Gastroesophageal sphincter (tissue), 4 donors: ENCODE measurements at regions not wholly inside any gene's neighbourhood (a gene's known extent, or its start where the extent isn't known, plus 50 kb on each side); places are given as distances from the start of the nearest gene placed in this dataset.

Experiments
- ATAC-seq: fragments of 150-250 bp; one replicate; pipeline ENCODE4 v1.9.1; 2016; ENCODE audit warnings: mild to moderate bottlenecking, moderate library complexity
- H3K27ac ChIP-seq, 4 donors: fragments of 200-600 bp; sonication (generic) in 3 of 4; 1 replicate in 3 of 4; 2 replicates in 1 of 4; pipeline ENCODE4 v1.5.1; 2016 to 2019
- H3K27me3 ChIP-seq: fragments of 200-600 bp; sonication (generic); one replicate; pipeline ENCODE4 v1.5.1; 2019
- H3K36me3 ChIP-seq, 2 donors: fragments of 200-600 bp; sonication (generic); one replicate each; pipeline ENCODE4 v1.5.1; 2019; ENCODE audit warnings: control low read depth in 1 of 2
- H3K4me1 ChIP-seq, 3 donors: fragments of 200-600 bp; sonication (generic); 1 replicate in 2 of 3; 2 replicates in 1 of 3; pipeline ENCODE4 v1.5.1; 2016 to 2019; ENCODE audit warnings: control low read depth in 2 of 3
- H3K4me3 ChIP-seq, 2 donors: fragments of 200-600 bp; sonication (generic); one replicate each; pipeline ENCODE4 v1.5.1; 2019; ENCODE audit warnings: mild to moderate bottlenecking in 1 of 2, moderate library complexity in 1 of 2
- H3K9me3 ChIP-seq, 3 donors: fragments of 200-600 bp; sonication (generic); one replicate each; pipeline ENCODE4 v1.5.1; 2017 to 2019; ENCODE audit warnings: control low read depth in 2 of 3
- EP300 ChIP-seq: sonication (generic); formaldehyde crosslinking; IDR thresholded peaks from one replicate; pipeline ENCODE4 v1.6.1; 2017; ENCODE audit warnings: antibody characterized with exemption, mild to moderate bottlenecking
- POLR2A ChIP-seq, 2 donors: fragments of 450-650 bp; IDR thresholded peaks; one replicate each; pipeline ENCODE4 v1.6.1; 2017; ENCODE audit warnings: antibody characterized with exemption in 2 of 2, mild to moderate bottlenecking in 2 of 2, moderate library complexity in 1 of 2
- POLR2AphosphoS5 ChIP-seq: sonication (generic); formaldehyde crosslinking; IDR thresholded peaks from one replicate; pipeline ENCODE4 v1.6.1; 2017; ENCODE audit warnings: antibody characterized with exemption
- WGBS, 2 donors: methylation state at CpG; one replicate each; pipeline ENCODE4 v1.1.5; 2018; ENCODE audit warnings: low coverage in 1 of 2; 5-methylcytosine and 5-hydroxymethylcytosine counted together
- TF ChIP-seq, protein P1 (sequence below), 4 experiments: fragments of 200-600 bp in 2 of 4; fragments of 450-650 bp in 2 of 4; sonication (generic) in 1 of 4; IDR thresholded peaks; one replicate each; pipeline ENCODE4 v1.5.1; 2017 to 2019; ENCODE audit warnings: antibody characterized with exemption in 4 of 4, mild to moderate bottlenecking in 2 of 4, moderate library complexity in 2 of 4

DNA sequence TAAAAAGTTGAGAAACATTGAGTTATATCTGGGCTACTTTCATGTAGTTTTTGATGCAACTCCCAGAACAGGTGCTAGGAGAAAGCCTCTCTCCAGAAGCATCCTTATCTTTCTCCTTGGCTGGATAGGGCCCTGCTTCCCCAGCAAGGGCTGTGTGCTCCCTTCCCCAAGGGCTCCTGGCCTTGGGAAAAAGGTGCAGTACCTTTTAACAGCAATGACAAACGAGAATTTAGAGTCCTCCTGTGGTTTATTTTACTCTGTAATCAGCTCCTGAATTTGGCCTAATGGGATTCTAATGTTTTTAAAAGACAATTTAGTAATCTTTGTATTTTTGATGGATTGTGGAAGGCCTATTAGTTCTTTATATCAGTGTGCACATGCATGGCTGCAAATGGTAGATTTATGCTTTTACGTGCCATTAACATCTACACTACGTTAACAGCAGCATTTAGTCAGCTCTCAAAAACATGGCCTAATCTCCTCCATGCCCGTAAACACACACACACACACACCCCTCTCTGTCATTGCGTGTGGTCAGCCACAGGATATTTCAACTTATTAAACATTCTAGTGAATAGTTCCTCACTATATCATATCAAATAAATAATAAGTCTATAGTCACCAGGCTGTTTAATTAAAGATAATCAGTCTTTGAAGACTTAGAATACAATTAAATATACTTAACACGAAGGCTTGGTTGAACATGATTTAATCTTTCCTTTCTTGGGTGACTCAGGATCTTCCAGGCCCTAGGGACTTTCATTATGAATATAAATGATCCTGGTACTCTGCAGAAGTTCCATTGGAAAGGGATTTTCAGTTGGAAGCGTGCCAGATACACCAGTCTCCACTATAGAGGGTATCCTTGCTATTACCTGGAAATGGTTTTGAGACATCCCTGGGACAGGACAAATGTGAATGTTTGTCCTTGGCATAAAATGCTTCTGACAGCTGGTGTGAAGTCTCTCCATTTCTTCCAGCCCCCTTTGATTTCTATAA lies 181.4 kb upstream of the PWP1 start:
- H3K27me3 ChIP-seq: peaks cover 11% of the 10 kb centered on the region
- no peak overlapping the region for H3K4me3 ChIP-seq
- TF ChIP-seq POLR2AphosphoS5: no peak
- TF ChIP-seq, protein P1, sequence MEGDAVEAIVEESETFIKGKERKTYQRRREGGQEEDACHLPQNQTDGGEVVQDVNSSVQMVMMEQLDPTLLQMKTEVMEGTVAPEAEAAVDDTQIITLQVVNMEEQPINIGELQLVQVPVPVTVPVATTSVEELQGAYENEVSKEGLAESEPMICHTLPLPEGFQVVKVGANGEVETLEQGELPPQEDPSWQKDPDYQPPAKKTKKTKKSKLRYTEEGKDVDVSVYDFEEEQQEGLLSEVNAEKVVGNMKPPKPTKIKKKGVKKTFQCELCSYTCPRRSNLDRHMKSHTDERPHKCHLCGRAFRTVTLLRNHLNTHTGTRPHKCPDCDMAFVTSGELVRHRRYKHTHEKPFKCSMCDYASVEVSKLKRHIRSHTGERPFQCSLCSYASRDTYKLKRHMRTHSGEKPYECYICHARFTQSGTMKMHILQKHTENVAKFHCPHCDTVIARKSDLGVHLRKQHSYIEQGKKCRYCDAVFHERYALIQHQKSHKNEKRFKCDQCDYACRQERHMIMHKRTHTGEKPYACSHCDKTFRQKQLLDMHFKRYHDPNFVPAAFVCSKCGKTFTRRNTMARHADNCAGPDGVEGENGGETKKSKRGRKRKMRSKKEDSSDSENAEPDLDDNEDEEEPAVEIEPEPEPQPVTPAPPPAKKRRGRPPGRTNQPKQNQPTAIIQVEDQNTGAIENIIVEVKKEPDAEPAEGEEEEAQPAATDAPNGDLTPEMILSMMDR (IDR thresholded peaks at IDR 0.05): no peak
- no peak for TF ChIP-seq EP300
- no peak for TF ChIP-seq POLR2A (IDR thresholded peaks at IDR 0.05)
- no peak overlapping the region for H3K27ac ChIP-seq
- peaks cover 0 to 6% (median 0%) of the 10 kb centered on the region in 3 donors for H3K4me1 ChIP-seq
- no peaks in the 10 kb centered on the region for H3K9me3 ChIP-seq
- H3K36me3 ChIP-seq: no peaks in the 10 kb centered on the region
- WGBS, 2 donors: 24 to 45% methylated on average over 4 to 7 of the region's 7 CpGs
- no peak for ATAC-seq

DNA sequence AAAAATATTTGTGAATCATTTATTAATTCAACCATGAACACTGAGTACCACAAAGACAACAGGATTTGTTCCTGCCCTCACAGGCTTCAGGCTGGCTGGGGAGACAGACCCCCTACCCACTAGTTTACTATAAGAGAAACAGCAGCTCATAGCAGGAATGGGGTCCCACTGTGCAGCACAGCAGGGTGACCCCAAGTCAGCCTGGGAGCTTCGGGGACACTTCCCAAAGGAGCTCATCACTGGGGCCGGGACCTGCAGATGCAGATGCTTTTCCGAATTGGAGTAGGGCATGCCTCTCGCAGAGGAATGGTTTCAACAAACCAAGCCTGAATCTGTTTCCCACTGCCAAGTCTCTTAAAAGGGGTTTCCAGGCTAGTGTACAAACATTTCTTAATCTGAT lies 176.2 kb upstream of the PWP1 start:
- no peak for ATAC-seq
- Histone ChIP-seq H3K36me3 (no peaks in the 10 kb centered on the region), H3K4me1 (peaks cover 0 to 6% (median 0%) of the 10 kb centered on the region in 3 donors), H3K27ac (no peak overlapping the region), H3K9me3 (no peaks in the 10 kb centered on the region), H3K4me3 (no peak overlapping the region), H3K27me3 (peaks cover 11% of the 10 kb centered on the region)
- 44 to 61% methylated on average over 4 of the region's 4 CpGs for WGBS, 2 donors
- TF ChIP-seq EP300 (no peak), POLR2A (IDR thresholded peaks at IDR 0.05) (no peak), POLR2AphosphoS5 (no peak)
- TF ChIP-seq, protein P1 (IDR thresholded peaks at IDR 0.05): no peak

DNA sequence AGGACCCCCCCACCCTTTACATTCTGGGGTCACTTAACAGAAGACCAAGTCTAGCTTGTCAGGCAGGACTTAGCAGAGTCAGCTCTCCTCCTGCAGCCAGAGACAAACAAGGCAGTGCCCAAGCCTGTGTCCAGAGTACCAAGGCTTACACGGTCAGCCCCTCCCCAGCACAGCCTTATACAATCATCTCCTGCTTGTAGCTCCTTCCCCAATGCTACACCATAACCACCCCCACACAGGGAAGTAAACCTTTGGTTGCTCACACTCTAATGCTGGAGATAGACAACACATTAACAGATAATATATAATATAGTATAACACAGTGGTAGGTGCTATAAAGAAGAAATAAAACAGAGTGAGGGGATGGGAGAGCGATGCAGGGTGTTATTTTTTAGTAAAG lies 175.4 kb upstream of the PWP1 start:
- H3K27me3 ChIP-seq: peaks cover 11% of the 10 kb centered on the region
- ATAC-seq: no peak
- WGBS, 2 donors: 65 to 80% methylated on average over 1 to 2 of the region's 2 CpGs
- TF ChIP-seq, protein P1 (IDR thresholded peaks at IDR 0.05): no peak
- TF ChIP-seq POLR2A (IDR thresholded peaks at IDR 0.05) (no peak), POLR2AphosphoS5 (no peak), EP300 (no peak)
- H3K9me3 ChIP-seq: no peaks in the 10 kb centered on the region
- H3K27ac ChIP-seq: no peak overlapping the region
- H3K4me3 ChIP-seq: no peak overlapping the region
- H3K4me1 ChIP-seq: no peaks in the 10 kb centered on the region
- no peaks in the 10 kb centered on the region for H3K36me3 ChIP-seq

DNA sequence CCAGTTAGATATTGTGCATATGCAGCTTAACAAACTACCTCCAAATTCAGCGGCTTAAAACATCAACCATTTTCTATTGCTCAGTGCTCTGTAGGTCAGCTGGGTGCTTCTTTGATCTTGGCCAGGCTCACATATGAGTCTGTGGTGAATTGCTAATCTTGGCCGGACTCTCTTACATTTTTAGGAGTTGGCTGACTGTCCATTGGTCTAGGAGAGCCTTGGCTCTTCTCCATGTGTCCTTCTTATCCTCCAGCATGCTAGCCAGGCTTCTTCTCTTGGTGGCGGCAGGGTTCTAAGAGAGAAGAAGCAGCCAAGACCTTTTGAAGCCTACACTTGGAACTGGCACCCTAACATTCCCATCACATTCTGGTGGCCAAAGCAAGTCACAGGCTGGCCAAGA lies 174.3 kb upstream of the PWP1 start:
- peaks cover 11% of the 10 kb centered on the region for H3K27me3 ChIP-seq
- H3K9me3 ChIP-seq: no peaks in the 10 kb centered on the region
- no peak overlapping the region for H3K27ac ChIP-seq
- no peaks in the 10 kb centered on the region for H3K36me3 ChIP-seq
- H3K4me1 ChIP-seq: no peaks in the 10 kb centered on the region
- TF ChIP-seq POLR2AphosphoS5 (no peak), POLR2A (IDR thresholded peaks at IDR 0.05) (no peak), EP300 (no peak)
- TF ChIP-seq, protein P1 (IDR thresholded peaks at IDR 0.05): no peak
- 38 to 46% methylated on average over 2 to 3 of the region's 3 CpGs for WGBS, 2 donors
- no peak for ATAC-seq
- no peak overlapping the region for H3K4me3 ChIP-seq

DNA sequence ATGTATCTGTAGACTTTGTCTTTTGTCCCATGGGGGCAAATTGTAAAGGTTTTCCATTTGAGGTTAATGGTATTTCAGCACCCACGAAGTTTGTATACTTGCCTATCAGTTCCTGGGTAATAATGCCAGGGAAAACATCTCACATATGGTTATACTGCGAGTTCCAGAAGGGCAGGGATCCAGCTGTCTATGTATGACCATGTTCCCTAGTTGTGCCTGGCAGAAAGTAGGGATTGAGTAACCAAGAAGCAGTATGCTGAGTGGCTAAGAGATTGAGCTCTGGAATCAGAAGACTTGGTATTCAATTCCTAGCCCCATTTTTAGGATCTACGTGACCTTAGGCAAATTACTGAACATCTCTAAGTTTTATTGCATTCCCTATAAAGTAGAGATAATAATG lies 173.2 kb upstream of the PWP1 start:
- no peaks in the 10 kb centered on the region for H3K4me1 ChIP-seq
- no peak overlapping the region for H3K4me3 ChIP-seq
- no peak overlapping the region for H3K27ac ChIP-seq
- TF ChIP-seq POLR2A (IDR thresholded peaks at IDR 0.05): no peak
- TF ChIP-seq POLR2AphosphoS5: no peak
- TF ChIP-seq, protein P1 (IDR thresholded peaks at IDR 0.05): no peak
- TF ChIP-seq EP300: no peak
- WGBS, 2 donors: 24 to 83% methylated on average over 2 to 3 of the region's 3 CpGs
- no peak for ATAC-seq
- no peaks in the 10 kb centered on the region for H3K36me3 ChIP-seq
- H3K9me3 ChIP-seq: no peaks in the 10 kb centered on the region
- H3K27me3 ChIP-seq: peaks cover 11% of the 10 kb centered on the region
